ENCODE measurements at regions not wholly inside any gene's neighbourhood (a gene's known extent, or its start where the extent isn't known, plus 50 kb on each side); places are given as distances from the start of the nearest gene placed in this dataset.

- ATAC-seq (no peak), DNase-seq (no peak)
- intact Hi-C loops (cut with DNase I), result no loop called here
- no peak overlapping the region for H3K4me3 ChIP-seq
- 25% methylated on average over 2 of the region's 2 CpGs for WGBS (ENCODE audit: insufficient coverage, low coverage, low lambda C conversion rate, missing lambda C conversion rate)
- no peaks in the 10 kb centered on the region for H3K36me3 ChIP-seq
- no peaks in the 10 kb centered on the region for H3K27me3 ChIP-seq
- TF ChIP-seq CTCF (IDR thresholded peaks at IDR 0.05), result no peak
- no peak for TF ChIP-seq POLR2A (IDR thresholded peaks at IDR 0.05)
- no peak overlapping the region for H3K27ac ChIP-seq
- H3K4me1 ChIP-seq, result no peaks in the 10 kb centered on the region
- H3K9me3 ChIP-seq, result no peaks in the 10 kb centered on the region
Measured at GRCh38 chr2:198444800-198445287, 640.5 kb downstream of the PLCL1 start.

GRCh38 chr2:198441901-198442300, 637.5 kb downstream of the PLCL1 start:
- Histone ChIP-seq H3K27me3 (no peaks in the 10 kb centered on the region), H3K27ac (no peak overlapping the region), H3K4me1 (no peaks in the 10 kb centered on the region), H3K36me3 (no peaks in the 10 kb centered on the region), H3K4me3 (no peak overlapping the region), H3K9me3 (no peaks in the 10 kb centered on the region)
- TF ChIP-seq CTCF (IDR thresholded peaks at IDR 0.05), result no peak
- TF ChIP-seq POLR2A (IDR thresholded peaks at IDR 0.05), result no peak
- intact Hi-C loops (cut with DNase I), result no loop called here
- DNase-seq (no peak), ATAC-seq (no peak)

- DNase-seq, result no peak
- TF ChIP-seq POLR2A (IDR thresholded peaks at IDR 0.05), result no peak
- TF ChIP-seq CTCF (IDR thresholded peaks at IDR 0.05), result no peak
- Histone ChIP-seq H3K27ac (no peak overlapping the region), H3K27me3 (no peaks in the 10 kb centered on the region), H3K36me3 (no peaks in the 10 kb centered on the region), H3K4me1 (no peaks in the 10 kb centered on the region), H3K4me3 (no peak overlapping the region), H3K9me3 (no peaks in the 10 kb centered on the region)
- no peak for ATAC-seq
- WGBS (ENCODE audit: insufficient coverage, low coverage, low lambda C conversion rate, missing lambda C conversion rate), result 22% methylated on average over 1 of the region's 1 CpG
- intact Hi-C loops (cut with DNase I), result no loop called here
Measured at GRCh38 chr2:198441246-198441645, 636.9 kb downstream of the PLCL1 start.

GRCh38 chr2:198440833-198441232, 636.4 kb downstream of the PLCL1 start:
- TF ChIP-seq POLR2A (IDR thresholded peaks at IDR 0.05) (no peak), CTCF (IDR thresholded peaks at IDR 0.05) (no peak)
- no peak overlapping the region for H3K4me3 ChIP-seq
- no peak overlapping the region for H3K27ac ChIP-seq
- H3K9me3 ChIP-seq, result no peaks in the 10 kb centered on the region
- intact Hi-C loops (cut with DNase I), result no loop called here
- H3K36me3 ChIP-seq, result no peaks in the 10 kb centered on the region
- H3K27me3 ChIP-seq, result no peaks in the 10 kb centered on the region
- no peak for ATAC-seq
- no peaks in the 10 kb centered on the region for H3K4me1 ChIP-seq
- DNase-seq, result no peak
- 10% methylated on average over 2 of the region's 2 CpGs for WGBS (ENCODE audit: insufficient coverage, low coverage, low lambda C conversion rate, missing lambda C conversion rate)

GRCh38 chr2:198438331-198438730, 633.9 kb downstream of the PLCL1 start:
- intact Hi-C loops (cut with DNase I), result no loop called here
- Histone ChIP-seq H3K4me1 (no peaks in the 10 kb centered on the region), H3K27ac (no peak overlapping the region), H3K36me3 (no peaks in the 10 kb centered on the region), H3K27me3 (no peaks in the 10 kb centered on the region), H3K9me3 (no peaks in the 10 kb centered on the region), H3K4me3 (no peak overlapping the region)
- ATAC-seq, result no peak
- WGBS (ENCODE audit: insufficient coverage, low coverage, low lambda C conversion rate, missing lambda C conversion rate), result 53% methylated on average over 1 of the region's 1 CpG
- DNase-seq, result no peak
- no peak for TF ChIP-seq POLR2A (IDR thresholded peaks at IDR 0.05)
- no peak for TF ChIP-seq CTCF (IDR thresholded peaks at IDR 0.05)
